ENCODE measurements at regions not wholly inside any gene's neighbourhood (a gene's known extent, or its start where the extent isn't known, plus 50 kb on each side); places are given as distances from the start of the nearest gene placed in this dataset.

GRCh38 chr4:186778134-186778533 is 54.5 kb upstream of the FAT1 start:
- TF ChIP-seq CTCF (IDR thresholded peaks at IDR 0.05) (no peak), POLR2A (IDR thresholded peaks at IDR 0.05) (no peak)
